ENCODE measurements at regions not wholly inside any gene's neighbourhood (a gene's known extent, or its start where the extent isn't known, plus 50 kb on each side); places are given as distances from the start of the nearest gene placed in this dataset.

DNA sequence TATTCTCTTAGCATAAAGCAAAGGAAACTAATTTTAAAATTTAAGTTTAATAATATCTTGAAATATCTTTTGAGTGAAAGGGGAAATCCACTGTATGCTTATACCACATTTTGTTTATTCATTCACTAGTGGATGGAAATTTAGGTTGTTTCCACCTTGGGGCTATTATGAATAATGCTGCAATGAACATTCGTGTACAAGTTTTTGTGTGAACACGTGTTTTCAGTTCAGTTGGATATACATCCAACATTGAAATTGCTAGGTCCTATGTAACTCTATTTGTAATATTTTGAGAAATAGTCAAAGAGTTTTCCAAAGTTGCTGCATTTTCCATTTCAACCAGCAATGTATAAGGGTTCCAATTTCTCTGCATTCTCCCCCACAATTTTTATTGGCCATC is 83.7 kb upstream of the ETV6 start:
- no peak for DNase-seq (ENCODE audit: extremely low read depth, low read depth)
- no peak overlapping the region for H3K4me3 ChIP-seq (replicated peaks; ENCODE audit: low read depth, low read length)
- TF ChIP-seq, protein P1, sequence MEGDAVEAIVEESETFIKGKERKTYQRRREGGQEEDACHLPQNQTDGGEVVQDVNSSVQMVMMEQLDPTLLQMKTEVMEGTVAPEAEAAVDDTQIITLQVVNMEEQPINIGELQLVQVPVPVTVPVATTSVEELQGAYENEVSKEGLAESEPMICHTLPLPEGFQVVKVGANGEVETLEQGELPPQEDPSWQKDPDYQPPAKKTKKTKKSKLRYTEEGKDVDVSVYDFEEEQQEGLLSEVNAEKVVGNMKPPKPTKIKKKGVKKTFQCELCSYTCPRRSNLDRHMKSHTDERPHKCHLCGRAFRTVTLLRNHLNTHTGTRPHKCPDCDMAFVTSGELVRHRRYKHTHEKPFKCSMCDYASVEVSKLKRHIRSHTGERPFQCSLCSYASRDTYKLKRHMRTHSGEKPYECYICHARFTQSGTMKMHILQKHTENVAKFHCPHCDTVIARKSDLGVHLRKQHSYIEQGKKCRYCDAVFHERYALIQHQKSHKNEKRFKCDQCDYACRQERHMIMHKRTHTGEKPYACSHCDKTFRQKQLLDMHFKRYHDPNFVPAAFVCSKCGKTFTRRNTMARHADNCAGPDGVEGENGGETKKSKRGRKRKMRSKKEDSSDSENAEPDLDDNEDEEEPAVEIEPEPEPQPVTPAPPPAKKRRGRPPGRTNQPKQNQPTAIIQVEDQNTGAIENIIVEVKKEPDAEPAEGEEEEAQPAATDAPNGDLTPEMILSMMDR (IDR thresholded peaks at IDR 0.05; ENCODE audit: low read depth, low read length, missing control alignments): no peak

DNA sequence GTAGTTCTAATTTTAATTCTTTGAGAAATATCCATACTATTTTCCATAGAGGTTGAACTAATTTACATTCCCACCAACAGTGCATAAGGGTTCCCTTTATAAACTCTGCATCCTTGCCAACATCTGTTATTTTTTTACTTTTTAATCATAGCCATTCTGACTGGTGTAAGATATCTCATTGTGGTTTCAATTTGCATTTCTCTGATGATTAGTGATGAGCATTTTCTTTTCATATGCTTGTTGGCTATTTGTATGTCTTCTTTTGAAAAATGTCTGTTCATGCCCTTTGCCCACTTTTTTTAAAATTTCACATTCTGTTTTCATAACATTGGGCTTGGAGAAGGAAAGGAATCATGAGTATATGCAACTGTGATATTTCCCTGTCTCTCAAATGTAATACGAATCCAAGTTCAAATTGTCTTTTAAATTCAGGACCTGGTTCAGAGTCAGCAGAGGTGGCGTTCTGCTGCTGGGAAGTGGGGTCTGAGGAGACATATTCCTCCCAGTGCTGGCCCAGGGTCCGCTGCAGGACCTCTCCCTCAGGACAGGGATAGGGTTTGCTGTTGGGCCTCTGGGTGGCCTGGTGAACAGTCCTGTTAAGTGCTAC is 81.2 kb upstream of the ETV6 start:
- TF ChIP-seq, protein P1 (IDR thresholded peaks at IDR 0.05; ENCODE audit: low read depth, low read length, missing control alignments): no peak
- no peak for DNase-seq (ENCODE audit: extremely low read depth, low read depth)
- H3K4me3 ChIP-seq (replicated peaks; ENCODE audit: low read depth, low read length): no peak overlapping the region

DNA sequence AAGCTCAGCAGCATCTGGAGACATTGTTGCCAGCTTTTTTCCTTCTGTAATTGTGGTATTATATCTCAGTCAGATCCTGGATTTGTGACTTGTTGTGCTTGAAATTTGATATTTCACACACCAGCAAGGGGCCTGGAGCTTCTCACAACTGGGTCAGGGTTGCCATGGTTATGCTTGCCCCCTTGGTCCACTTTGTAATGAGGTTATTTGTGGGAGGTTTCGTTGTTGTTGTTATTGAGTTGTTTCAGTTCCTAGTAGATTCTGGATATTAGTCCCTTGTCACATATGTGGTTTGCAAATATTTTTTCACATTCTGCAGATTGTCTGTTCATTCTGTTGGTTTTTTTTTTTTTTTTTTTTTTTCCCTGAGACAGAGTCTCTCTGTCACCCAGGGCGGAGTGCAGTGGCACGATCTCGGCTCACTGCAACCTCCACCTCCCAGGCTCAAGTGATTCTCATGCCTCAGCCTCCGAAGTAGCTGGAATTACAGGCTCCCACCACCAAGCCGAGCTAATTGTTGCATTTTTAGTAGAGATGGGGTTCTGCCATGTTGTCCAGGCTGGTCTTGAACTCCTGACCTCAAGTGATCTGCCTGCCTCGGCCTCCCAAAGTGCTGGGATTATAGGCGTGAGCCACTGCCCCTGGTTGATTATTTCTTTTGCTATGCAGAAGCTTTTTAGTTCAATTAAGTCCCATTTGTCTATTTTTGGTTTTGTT is 80.6 kb upstream of the ETV6 start:
- DNase-seq (ENCODE audit: extremely low read depth, low read depth): no peak
- H3K4me3 ChIP-seq (replicated peaks; ENCODE audit: low read depth, low read length): no peak overlapping the region
- TF ChIP-seq, protein P1 (IDR thresholded peaks at IDR 0.05; ENCODE audit: low read depth, low read length, missing control alignments): no peak

- no peak overlapping the region for H3K4me3 ChIP-seq (replicated peaks; ENCODE audit: low read depth, low read length)
- TF ChIP-seq, protein P1 (IDR thresholded peaks at IDR 0.05; ENCODE audit: low read depth, low read length, missing control alignments): no peak
- DNase-seq (ENCODE audit: extremely low read depth, low read depth): no peak
Observed at GRCh38 chr12:11569716-11570115, 79.8 kb upstream of the ETV6 start.

GRCh38 chr12:11573880-11574279 is 75.6 kb upstream of the ETV6 start:
- no peak overlapping the region for H3K4me3 ChIP-seq (replicated peaks; ENCODE audit: low read depth, low read length)
- TF ChIP-seq, protein P1 (IDR thresholded peaks at IDR 0.05; ENCODE audit: low read depth, low read length, missing control alignments): no peak
- DNase-seq (ENCODE audit: extremely low read depth, low read depth): no peak

- no peak overlapping the region for H3K4me3 ChIP-seq (replicated peaks; ENCODE audit: low read depth, low read length)
- peak; percentile 40 for DNase-seq (ENCODE audit: extremely low read depth, low read depth)
- TF ChIP-seq, protein P1 (IDR thresholded peaks at IDR 0.05; ENCODE audit: low read depth, low read length, missing control alignments): no peak
Observed at GRCh38 chr12:11576104-11576503, 73.4 kb upstream of the ETV6 start.
